NCI-H146 treated with DMSO at 0.1 percent for 48 hours (cell line): ENCODE measurements at regions not wholly inside any gene's neighbourhood (a gene's known extent, or its start where the extent isn't known, plus 50 kb on each side); places are given as distances from the start of the nearest gene placed in this dataset.
"Not testable (repeated sequence)": the region's sequence is repeated elsewhere in the genome, so short reads cannot be mapped to it uniquely, and the experiment has no call there.

Source experiments
- DNase-seq: peaks from one replicate; lab custom pipeline; 2025; ENCODE audit not compliant: unreplicated experiment; lab: John Stamatoyannopoulos, UW

GRCh38 chr14:87733115-87733514 lies 259.9 kb downstream of the GALC start:
- not testable (repeated sequence) for DNase-seq

- no peak for DNase-seq
These were observed 260.4 kb downstream of the GALC start for GRCh38 chr14:87732562-87732961.

GRCh38 chr14:87725318-87725717 lies 267.7 kb downstream of the GALC start:
- DNase-seq, result no peak

- no peak for DNase-seq
These were observed 280.4 kb downstream of the GALC start for GRCh38 chr14:87712396-87713090.

- DNase-seq, result no peak
These were observed 287.5 kb downstream of the GALC start for GRCh38 chr14:87705439-87705896.

- DNase-seq, result no peak
These were observed 294.5 kb downstream of the GALC start for GRCh38 chr14:87698481-87698880.

- no peak for DNase-seq
These were observed 296.5 kb downstream of the GALC start for GRCh38 chr14:87696485-87696884.

- no peak for DNase-seq
These were observed 301.7 kb downstream of the GALC start for GRCh38 chr14:87691042-87691881.

- no peak for DNase-seq
These were observed 302.8 kb downstream of the GALC start for GRCh38 chr14:87690076-87690613.

GRCh38 chr14:87688524-87688923 lies 304.5 kb downstream of the GALC start:
- DNase-seq, result no peak

GRCh38 chr14:87687420-87687819 lies 305.6 kb downstream of the GALC start:
- no peak for DNase-seq

- no peak for DNase-seq
These were observed 306.2 kb downstream of the GALC start for GRCh38 chr14:87686746-87687145.

- DNase-seq, result no peak
These were observed 313.1 kb downstream of the GALC start for GRCh38 chr14:87679866-87680265.

- no peak for DNase-seq
These were observed 314.4 kb downstream of the GALC start for GRCh38 chr14:87678624-87679023.

GRCh38 chr14:87676814-87677437 lies 316.1 kb downstream of the GALC start:
- no peak for DNase-seq

- no peak for DNase-seq
These were observed 325.3 kb downstream of the GALC start for GRCh38 chr14:87667659-87668058.

GRCh38 chr14:87656315-87656714 lies 336.7 kb downstream of the GALC start:
- DNase-seq, result no peak

- DNase-seq, result no peak
These were observed 340.7 kb downstream of the GALC start for GRCh38 chr14:87652278-87652677.

- DNase-seq, result no peak
These were observed 348.3 kb downstream of the GALC start for GRCh38 chr14:87644689-87645088.

- DNase-seq, result no peak
These were observed 350.0 kb downstream of the GALC start for GRCh38 chr14:87643005-87643404.

GRCh38 chr14:87640553-87640952 lies 352.4 kb downstream of the GALC start:
- no peak for DNase-seq

- no peak for DNase-seq
These were observed 354.8 kb downstream of the GALC start for GRCh38 chr14:87638196-87638595.
